ENCODE measurements at regions not wholly inside any gene's neighbourhood (a gene's known extent, or its start where the extent isn't known, plus 50 kb on each side); places are given as distances from the start of the nearest gene placed in this dataset.

- in situ Hi-C loops (cut with MboI; ENCODE audit: low pct_unique_long_range_greater_than_20kb, low sequenced_read_pairs, unreplicated experiment), result no loop called here
- TF ChIP-seq CTCF (IDR thresholded peaks at IDR 0.05; ENCODE audit: extremely low read depth, insufficient read depth, missing control alignments), result no peak
- DNase-seq (ENCODE audit: low spot score), result no peak
Observed at GRCh38 chr12:111201036-111201435, 167.9 kb downstream of the PHETA1 start.

GRCh38 chr12:111197376-111197944 lies 171.4 kb downstream of the PHETA1 start:
- TF ChIP-seq CTCF (IDR thresholded peaks at IDR 0.05; ENCODE audit: extremely low read depth, insufficient read depth, missing control alignments), result no peak
- DNase-seq (ENCODE audit: low spot score), result no peak
- in situ Hi-C loops (cut with MboI; ENCODE audit: low pct_unique_long_range_greater_than_20kb, low sequenced_read_pairs, unreplicated experiment), result no loop called here

GRCh38 chr12:111196532-111196931 lies 172.4 kb downstream of the PHETA1 start:
- DNase-seq (ENCODE audit: low spot score), result no peak
- no peak for TF ChIP-seq CTCF (IDR thresholded peaks at IDR 0.05; ENCODE audit: extremely low read depth, insufficient read depth, missing control alignments)
- in situ Hi-C loops (cut with MboI; ENCODE audit: low pct_unique_long_range_greater_than_20kb, low sequenced_read_pairs, unreplicated experiment), result no loop called here

- no peak for TF ChIP-seq CTCF (IDR thresholded peaks at IDR 0.05; ENCODE audit: extremely low read depth, insufficient read depth, missing control alignments)
- in situ Hi-C loops (cut with MboI; ENCODE audit: low pct_unique_long_range_greater_than_20kb, low sequenced_read_pairs, unreplicated experiment), result no loop called here
- DNase-seq (ENCODE audit: low spot score), result no peak
Observed at GRCh38 chr12:111195316-111195715, 173.6 kb downstream of the PHETA1 start.

- TF ChIP-seq CTCF (IDR thresholded peaks at IDR 0.05; ENCODE audit: extremely low read depth, insufficient read depth, missing control alignments), result no peak
- in situ Hi-C loops (cut with MboI; ENCODE audit: low pct_unique_long_range_greater_than_20kb, low sequenced_read_pairs, unreplicated experiment), result no loop called here
- no peak for DNase-seq (ENCODE audit: low spot score)
Observed at GRCh38 chr12:111194703-111195051, 174.2 kb downstream of the PHETA1 start.

GRCh38 chr12:111193977-111194702 lies 174.8 kb downstream of the PHETA1 start:
- DNase-seq (ENCODE audit: low spot score), result no peak
- in situ Hi-C loops (cut with MboI; ENCODE audit: low pct_unique_long_range_greater_than_20kb, low sequenced_read_pairs, unreplicated experiment), result no loop called here
- no peak for TF ChIP-seq CTCF (IDR thresholded peaks at IDR 0.05; ENCODE audit: extremely low read depth, insufficient read depth, missing control alignments)
